ENCODE measurements at regions not wholly inside any gene's neighbourhood (a gene's known extent, or its start where the extent isn't known, plus 50 kb on each side); places are given as distances from the start of the nearest gene placed in this dataset.
A peak's percentile ranks its signal among the peaks of the same experiment; 100 is the strongest.

- Histone ChIP-seq H3K27me3 (replicated peaks; ENCODE audit: insufficient read depth) (no peaks in the 10 kb centered on the region), H3K9me3 (no peaks in the 10 kb centered on the region), H3K36me3 (no peaks in the 10 kb centered on the region), H3K4me1 (ENCODE audit: control insufficient read depth in 1 of 2, low read depth in 2 of 2) (peaks cover 15% of the 10 kb centered on the region in 2 donors), H3K4me3 (no peak overlapping the region), H3K27ac (peak overlapping the region in 1 of 2 donors; percentile 39)
- ATAC-seq (ENCODE audit: insufficient number of reproducible peaks, low FRiP score, low read depth): no peak
- TF ChIP-seq, protein P1, sequence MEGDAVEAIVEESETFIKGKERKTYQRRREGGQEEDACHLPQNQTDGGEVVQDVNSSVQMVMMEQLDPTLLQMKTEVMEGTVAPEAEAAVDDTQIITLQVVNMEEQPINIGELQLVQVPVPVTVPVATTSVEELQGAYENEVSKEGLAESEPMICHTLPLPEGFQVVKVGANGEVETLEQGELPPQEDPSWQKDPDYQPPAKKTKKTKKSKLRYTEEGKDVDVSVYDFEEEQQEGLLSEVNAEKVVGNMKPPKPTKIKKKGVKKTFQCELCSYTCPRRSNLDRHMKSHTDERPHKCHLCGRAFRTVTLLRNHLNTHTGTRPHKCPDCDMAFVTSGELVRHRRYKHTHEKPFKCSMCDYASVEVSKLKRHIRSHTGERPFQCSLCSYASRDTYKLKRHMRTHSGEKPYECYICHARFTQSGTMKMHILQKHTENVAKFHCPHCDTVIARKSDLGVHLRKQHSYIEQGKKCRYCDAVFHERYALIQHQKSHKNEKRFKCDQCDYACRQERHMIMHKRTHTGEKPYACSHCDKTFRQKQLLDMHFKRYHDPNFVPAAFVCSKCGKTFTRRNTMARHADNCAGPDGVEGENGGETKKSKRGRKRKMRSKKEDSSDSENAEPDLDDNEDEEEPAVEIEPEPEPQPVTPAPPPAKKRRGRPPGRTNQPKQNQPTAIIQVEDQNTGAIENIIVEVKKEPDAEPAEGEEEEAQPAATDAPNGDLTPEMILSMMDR (IDR thresholded peaks at IDR 0.05): no peak
- DNase-seq (ENCODE audit: low spot score): no peak
These were observed 139.3 kb upstream of the ID2 start for GRCh38 chr2:8542381-8543059.

GRCh38 chr2:8543060-8543382 lies 138.8 kb upstream of the ID2 start:
- ATAC-seq (ENCODE audit: insufficient number of reproducible peaks, low FRiP score, low read depth): no peak
- no peak for DNase-seq (ENCODE audit: low spot score)
- Histone ChIP-seq H3K27me3 (replicated peaks; ENCODE audit: insufficient read depth) (no peaks in the 10 kb centered on the region), H3K4me3 (peak overlapping the region; percentile 60), H3K9me3 (no peaks in the 10 kb centered on the region), H3K36me3 (no peaks in the 10 kb centered on the region), H3K4me1 (ENCODE audit: control insufficient read depth in 1 of 2, low read depth in 2 of 2) (peaks cover 15% of the 10 kb centered on the region in 2 donors), H3K27ac (peak overlapping the region in 1 of 2 donors; percentile 39)
- TF ChIP-seq, protein P1 (IDR thresholded peaks at IDR 0.05): no peak

DNA sequence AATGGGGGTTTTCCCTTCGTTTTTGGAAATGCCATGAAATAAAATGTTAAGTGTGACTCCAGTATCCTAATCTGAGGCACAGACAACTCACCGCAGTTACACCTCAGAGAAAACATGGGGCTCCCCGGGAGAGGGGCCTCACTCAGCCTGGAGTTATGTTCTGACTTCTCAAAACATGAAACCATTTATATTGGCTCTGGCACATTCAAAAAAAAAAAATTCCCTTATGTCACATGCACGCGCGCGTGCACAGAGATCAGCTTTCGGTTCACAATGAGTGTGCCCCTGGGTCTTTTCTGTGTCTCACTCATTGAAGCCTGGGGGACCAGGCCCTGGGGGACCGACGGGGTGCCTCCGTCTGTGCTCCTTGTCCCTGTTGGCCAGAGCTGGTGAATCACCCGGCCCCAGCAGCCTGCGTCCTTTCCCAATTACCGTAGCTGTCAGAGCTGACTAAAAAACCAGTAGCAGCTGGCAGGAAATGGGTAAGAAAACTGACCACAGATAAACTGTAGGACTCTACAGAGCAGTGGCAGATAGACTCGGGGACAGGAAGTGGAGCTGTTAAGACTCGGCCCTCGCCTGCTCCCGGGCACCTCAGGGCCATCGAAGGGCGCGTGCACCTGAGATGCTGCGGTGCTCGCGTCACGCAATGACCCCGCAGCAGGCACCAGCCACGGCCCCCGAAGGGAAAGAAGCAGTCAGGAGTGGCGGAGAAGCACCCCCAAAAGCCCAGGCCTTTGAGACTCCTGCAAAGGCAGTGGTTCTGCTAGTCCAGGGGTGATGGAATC lies 138.3 kb upstream of the ID2 start:
- no peaks in the 10 kb centered on the region for H3K36me3 ChIP-seq
- DNase-seq (ENCODE audit: low spot score) (peak; percentile 47), ATAC-seq (ENCODE audit: insufficient number of reproducible peaks, low FRiP score, low read depth) (peak; percentile 38)
- peaks cover 15% of the 10 kb centered on the region in 2 donors for H3K4me1 ChIP-seq (ENCODE audit: control insufficient read depth in 1 of 2, low read depth in 2 of 2)
- peak overlapping the region; percentile 36 to 39 for H3K27ac ChIP-seq
- no peaks in the 10 kb centered on the region for H3K27me3 ChIP-seq (replicated peaks; ENCODE audit: insufficient read depth)
- H3K9me3 ChIP-seq: no peaks in the 10 kb centered on the region
- TF ChIP-seq, protein P1 (IDR thresholded peaks at IDR 0.05): no peak
- peak overlapping the region; percentile 60 for H3K4me3 ChIP-seq

DNA sequence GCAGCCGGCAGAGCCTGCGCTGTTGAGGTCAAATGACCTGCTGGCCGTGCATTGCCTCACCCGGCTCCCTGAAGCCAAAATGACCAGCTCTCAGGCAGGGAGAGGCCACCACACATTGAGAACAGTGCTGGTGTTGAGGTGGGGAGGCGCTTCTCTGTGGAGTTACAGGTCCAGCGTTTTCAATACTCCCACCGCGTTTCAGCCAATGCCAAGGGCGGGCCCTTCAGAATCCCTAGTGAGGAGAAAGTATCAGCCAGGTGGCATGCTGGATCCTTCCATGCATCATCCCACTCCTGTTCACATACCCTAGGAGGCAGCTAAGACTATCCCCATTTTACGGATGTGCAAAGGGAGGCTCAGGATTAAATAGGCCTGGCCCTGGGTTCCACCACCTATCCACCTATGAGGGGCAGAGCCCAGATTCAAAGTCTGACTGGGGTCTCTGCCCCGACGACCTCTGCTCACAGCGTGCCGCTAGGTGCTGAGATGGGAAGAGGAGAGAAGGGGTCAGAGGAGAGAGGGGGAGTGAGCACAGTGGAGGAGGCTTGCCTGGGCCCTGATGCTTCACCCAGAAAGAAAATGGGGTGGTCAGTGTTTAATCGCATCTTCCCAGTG lies 137.6 kb upstream of the ID2 start:
- DNase-seq (ENCODE audit: low spot score) (no peak), ATAC-seq (ENCODE audit: insufficient number of reproducible peaks, low FRiP score, low read depth) (no peak)
- Histone ChIP-seq H3K36me3 (no peaks in the 10 kb centered on the region), H3K27ac (peak overlapping the region; percentile 36 to 39), H3K4me1 (ENCODE audit: control insufficient read depth in 1 of 2, low read depth in 2 of 2) (peaks cover 15% of the 10 kb centered on the region in 2 donors), H3K27me3 (replicated peaks; ENCODE audit: insufficient read depth) (no peaks in the 10 kb centered on the region), H3K9me3 (no peaks in the 10 kb centered on the region), H3K4me3 (no peak overlapping the region)
- TF ChIP-seq, protein P1 (IDR thresholded peaks at IDR 0.05): no peak

Measured in thoracic aorta (tissue), 2 donors.